Ureter (tissue), 1 donor: ENCODE measurements at regions not wholly inside any gene's neighbourhood (a gene's known extent, or its start where the extent isn't known, plus 50 kb on each side); places are given as distances from the start of the nearest gene placed in this dataset.
A peak's percentile ranks its signal among the peaks of the same experiment; 100 is the strongest.
"Not testable (repeated sequence)": the region's sequence is repeated elsewhere in the genome, so short reads cannot be mapped to it uniquely, and the experiment has no call there.

Experiments used
- DNase-seq: peaks from one replicate; pipeline ENCODE4 v3.0.0-alpha.2; 2020; ENCODE audit warnings: low spot score
- donor health status: DM: yes; HTN: yes; CAD: no.

- no peak for DNase-seq
These were observed 226.3 kb downstream of the PHLDA1 start for GRCh38 chr12:75805320-75805719.

GRCh38 chr12:75798136-75798926, 233.2 kb downstream of the PHLDA1 start:
- no peak for DNase-seq

DNA sequence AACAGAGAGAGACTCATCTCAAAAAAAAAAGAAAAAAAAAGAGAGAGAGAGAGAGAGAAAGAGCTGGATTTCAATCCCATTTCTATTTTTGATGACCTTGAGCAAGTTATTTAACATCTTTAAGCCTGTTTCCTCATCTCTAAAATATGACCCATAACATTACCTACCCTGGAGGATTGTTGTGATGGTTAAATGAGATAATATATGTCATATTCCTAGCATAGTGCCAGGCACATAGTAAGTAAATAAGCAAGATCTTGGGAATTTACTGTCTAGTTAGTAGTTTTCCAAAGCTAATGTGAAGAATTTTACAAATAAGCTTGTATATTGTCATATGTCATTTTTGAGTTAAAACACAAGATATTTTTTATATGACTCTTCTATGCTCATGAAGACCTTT, 236.5 kb downstream of the PHLDA1 start:
- DNase-seq: no peak

GRCh38 chr12:75792687-75793086, 238.9 kb downstream of the PHLDA1 start:
- DNase-seq: no peak

GRCh38 chr12:75790219-75790618, 241.4 kb downstream of the PHLDA1 start:
- no peak for DNase-seq

GRCh38 chr12:75787146-75787545, 244.4 kb downstream of the PHLDA1 start:
- DNase-seq: not testable (repeated sequence)

- DNase-seq: no peak
These were observed 245.5 kb downstream of the PHLDA1 start for GRCh38 chr12:75786070-75786469.

DNA sequence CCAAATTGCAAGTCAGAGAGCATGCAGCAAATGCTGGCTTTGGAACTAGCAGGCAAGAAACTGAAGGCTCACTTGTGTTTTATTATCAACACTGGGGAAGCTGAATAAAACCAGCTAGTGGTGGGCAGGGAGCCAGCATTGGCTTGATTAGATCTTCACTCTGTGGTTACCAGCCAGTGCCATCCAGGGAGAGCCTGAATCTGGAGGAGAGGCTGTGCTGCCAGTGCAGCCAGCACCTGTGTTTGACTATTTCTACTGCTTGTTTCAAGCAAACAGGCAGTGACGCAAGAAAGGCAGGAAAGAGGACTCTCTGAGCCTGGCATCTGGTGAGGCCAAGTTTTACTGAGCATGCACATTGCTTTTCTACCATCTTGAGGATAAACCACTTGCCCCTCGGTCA, 247.0 kb downstream of the PHLDA1 start:
- peak; percentile 93 for DNase-seq

- DNase-seq: no peak
These were observed 248.3 kb downstream of the PHLDA1 start for GRCh38 chr12:75783093-75783877.

DNA sequence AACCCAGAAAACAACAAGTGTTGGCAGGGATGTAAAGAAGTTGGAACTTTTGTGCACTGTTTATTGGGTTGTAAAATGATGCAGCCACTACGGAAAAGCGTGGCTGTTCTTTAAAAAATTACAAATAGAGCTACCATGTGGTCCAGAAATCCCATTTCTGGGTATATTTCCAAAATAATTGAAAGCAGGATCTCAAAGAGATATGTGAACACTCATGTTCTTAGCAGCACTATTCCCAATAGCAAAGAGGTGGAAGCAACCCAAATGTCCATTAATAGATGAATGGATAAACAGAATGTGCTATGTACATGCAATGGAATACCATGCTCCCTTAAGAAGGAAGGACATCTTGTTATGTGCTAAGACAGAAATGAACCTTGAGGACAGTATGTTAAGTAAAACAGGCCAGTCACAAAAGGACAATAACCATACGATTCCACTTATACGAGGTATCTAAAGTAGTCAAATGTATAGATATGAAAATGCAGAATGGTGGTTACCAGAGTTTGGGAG, 249.5 kb downstream of the PHLDA1 start:
- DNase-seq: no peak

GRCh38 chr12:75781532-75782046, 250.0 kb downstream of the PHLDA1 start:
- DNase-seq: no peak

DNA sequence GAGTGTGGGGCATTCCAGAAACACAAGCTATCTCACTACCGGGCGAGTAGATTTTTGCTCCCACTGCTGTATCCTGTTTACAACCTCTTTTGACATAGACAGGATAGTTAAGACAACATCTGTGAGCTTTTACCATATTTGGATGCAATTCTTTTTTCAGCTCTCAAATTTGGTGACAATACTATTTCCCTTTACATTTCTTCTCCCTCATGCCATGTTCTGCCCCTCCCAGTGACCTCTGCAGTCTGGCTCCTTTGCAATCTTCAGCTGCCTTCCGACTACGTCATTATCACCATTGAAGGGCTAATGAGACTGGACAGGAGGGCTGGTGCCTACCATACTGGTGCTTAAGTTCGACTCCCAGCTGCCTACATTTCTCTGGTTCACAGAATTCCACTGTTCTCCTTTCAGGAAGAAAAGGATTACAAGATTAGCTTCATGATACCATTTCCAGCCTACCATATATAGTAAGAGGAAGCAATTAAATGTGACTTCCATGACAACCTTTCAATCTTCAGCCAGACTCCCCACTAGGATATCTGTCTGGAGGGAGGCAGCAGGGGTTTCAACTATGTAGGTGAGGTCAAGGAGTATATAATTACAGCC, 251.6 kb downstream of the PHLDA1 start:
- DNase-seq: no peak

DNA sequence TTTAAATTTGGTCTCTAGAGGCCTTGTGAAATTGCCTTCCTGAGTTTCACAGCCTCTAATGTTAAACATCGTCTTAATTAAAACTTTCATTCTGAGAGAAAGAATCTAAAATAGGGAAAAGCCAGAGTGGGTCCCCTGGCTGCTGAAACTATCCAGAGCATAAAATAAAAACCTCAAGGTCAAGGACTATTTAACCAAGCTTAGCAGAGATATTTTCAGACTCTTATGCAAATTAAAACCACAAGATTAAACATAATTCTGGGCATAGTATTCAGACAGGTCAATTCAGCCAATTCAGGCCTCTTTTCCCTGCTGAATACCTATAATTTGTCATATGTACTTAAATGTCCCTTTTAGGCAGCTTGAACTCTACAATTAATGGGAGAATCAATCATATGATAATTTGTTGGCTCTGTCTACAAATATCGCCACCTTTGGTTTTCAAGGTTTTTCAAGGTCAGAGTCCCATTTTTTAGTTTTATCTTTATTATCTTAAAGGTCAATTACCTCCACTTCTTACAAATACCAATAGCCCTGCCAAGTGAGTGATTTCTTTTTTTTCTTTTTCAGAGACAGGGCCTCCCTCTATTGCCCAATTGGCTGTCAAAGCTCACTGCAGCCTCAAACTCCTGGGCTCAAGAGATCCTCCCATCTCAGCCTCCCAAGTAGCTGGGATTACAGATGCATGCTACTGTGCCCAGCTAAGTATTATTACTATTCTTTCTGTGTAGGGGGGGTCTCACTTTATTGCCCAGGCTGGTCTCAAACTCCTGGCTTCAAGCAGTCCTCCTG, 257.1 kb downstream of the PHLDA1 start:
- no peak for DNase-seq

- no peak for DNase-seq
These were observed 258.2 kb downstream of the PHLDA1 start for GRCh38 chr12:75773377-75773776.

DNA sequence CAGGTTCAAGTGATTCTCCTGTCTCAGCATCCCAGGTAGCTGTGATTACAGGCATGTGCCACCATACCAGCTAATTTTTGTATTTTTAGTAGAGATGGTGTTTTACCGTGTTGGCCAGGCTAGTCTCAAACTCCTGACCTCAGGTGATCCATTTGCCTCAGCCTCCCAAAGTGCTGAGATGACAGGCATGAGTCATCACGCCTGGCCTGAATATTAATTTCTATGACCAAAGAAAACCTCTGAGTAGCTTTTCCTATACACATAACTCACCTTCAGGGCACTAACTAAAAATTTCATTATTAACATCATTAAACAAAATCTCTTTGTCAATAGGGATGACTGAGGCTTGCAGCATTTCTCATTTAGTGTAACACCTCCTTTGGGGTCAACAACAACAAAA, 259.6 kb upstream of the KRR1 start:
- DNase-seq: no peak

DNA sequence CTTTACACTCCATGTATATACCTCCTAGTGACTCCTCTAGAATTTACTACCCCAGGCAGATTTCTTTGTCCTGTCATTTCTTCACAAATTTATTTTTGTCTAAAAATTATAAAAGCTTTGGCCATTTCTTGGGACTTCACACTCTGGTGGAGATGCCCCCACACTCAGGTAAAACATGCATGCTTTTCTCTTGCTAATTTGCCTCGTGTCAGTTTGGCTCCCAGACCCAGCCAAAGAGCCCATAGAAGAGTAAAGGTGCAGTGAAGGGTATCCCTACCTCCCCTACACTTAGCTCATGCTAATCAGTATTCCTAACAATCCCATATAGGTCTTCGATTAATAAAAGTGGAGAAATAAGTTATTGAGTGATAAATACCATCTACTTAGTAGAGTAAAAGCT, 256.5 kb upstream of the KRR1 start:
- DNase-seq: no peak

DNA sequence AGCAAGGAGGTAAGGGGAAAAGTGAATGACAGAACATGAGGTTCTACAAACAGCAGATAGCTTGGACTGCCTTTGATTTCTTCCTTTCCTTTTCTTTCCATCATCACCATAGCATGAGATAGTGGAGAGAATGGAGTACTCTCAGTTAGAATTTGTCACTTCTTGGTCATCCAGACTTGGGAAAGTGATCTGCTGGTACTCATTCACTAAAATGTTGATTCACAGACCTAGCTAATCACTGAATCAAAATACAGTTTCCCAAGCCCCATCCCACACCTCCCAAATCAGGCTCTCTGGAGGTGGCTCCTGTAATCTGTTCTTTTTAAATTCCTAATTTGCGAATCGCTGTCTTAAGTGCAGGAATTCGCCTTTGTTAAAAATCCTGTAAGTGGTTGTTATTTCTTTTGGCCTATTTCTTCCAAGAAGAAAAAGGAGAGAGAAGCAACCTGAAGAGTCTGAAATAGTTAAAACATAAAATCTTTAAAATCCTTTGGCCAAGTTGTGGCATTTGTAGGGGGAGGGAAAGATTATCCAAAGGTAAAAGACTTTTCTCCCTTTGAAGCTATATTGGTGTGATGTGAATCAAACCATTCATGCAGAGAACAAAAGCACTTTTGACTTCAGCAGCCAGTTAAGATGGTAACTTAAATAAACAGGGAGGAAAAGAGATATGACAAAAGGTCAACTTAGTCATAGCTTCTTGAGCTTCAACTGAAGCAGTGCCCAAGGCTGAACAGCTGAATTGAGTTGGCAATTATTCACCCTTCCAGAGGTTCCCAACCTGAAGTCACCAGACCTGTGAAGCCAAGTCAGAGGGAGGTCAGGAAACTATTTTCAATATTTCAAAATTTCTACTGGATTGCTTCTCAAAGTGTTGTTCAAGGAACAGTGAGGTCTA, 255.1 kb upstream of the KRR1 start:
- no peak for DNase-seq

DNA sequence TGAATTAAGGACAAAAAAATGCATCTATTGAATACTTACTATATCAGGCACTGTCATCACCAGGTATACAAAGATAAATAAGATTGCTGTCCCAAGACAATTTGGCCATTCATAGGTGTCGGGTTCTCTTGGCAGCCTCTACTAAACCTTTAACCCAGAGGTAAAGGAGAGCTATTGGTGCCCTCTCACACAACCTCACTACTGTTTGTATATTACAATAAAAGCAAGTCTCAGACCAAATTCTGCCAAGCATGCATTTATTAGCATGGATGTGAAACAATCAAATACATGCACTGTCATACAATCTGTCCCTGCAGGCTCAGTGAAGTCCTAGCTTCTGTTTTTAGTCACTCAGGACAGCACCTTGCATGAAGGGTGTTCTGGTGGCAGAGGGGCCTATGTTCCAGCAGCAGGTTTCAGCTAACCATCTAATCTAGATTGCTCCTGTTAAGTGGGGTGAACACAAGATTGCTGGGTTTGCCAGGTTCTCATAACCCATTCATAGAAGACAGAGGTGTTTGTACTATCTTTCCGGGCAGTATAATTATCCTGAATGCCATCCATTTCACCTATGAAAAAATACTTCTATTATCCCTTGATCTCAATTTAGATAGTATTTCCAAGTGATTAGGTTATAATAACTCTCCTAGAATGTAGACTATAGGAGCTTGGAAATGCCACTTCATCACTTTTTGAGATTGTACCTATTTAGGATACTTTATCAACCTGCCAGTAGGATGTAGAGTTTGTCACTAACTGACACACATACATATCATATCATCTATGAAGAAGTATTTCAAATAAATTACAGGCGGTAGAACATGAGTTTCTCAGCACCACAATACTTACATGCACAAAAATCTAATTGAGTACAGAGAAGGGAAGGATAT, 254.0 kb upstream of the KRR1 start:
- DNase-seq: no peak

DNA sequence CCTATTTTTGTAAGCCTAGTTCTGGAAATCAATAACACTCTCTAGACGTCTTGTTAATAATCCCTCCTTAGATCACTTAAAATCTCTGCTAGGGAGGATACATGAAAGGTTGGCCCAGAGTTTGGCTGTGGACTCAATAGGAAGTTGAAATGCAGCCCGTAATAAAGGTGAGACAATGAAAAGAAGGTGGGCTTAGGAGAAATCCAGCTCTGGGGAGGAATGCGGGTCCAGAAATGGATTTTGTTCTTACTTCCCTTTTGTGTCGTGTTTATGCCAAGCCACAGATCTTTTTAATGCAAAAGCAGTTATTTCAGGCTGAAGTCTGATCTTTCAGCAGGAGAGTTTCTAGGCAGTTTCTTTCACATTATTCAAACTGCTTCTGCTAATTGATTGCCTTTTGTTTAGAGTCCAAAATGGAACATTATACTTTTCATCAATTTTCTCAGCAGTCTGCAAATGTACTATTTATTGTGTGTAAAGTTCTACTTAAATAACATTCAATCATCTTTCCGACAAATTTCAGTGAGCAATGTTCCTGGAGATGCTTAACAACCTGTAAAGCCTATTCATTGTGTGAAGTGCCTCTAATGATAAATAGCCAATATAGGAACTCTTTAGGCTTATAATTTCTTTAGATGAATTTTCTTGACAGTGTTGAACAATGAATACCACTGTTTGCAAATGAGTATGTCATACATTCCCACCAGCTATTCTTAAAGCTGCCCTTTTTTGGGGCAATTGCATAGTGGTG, 252.9 kb upstream of the KRR1 start:
- no peak for DNase-seq
